HCT116 (cell line): ENCODE measurements at regions not wholly inside any gene's neighbourhood (a gene's known extent, or its start where the extent isn't known, plus 50 kb on each side); places are given as distances from the start of the nearest gene placed in this dataset.

Experiments
- CEBPB ChIP-seq: IDR thresholded peaks from 2 replicates; pipeline ENCODE4 v1.6.1; 2012; ENCODE audit warnings: low read depth
- EGR1 ChIP-seq: IDR thresholded peaks from 2 replicates; pipeline ENCODE4 v1.6.1; 2012; ENCODE audit warnings: low read depth
- EZH2 ChIP-seq: fragments of 200-600 bp; sonication (generic); IDR thresholded peaks from 2 replicates; pipeline ENCODE4 v1.6.1; 2017; ENCODE audit warnings: antibody characterized with exemption, mixed run types
- EZH2phosphoT487 ChIP-seq: fragments of 200-600 bp; IDR thresholded peaks from 2 replicates; pipeline ENCODE4 v1.6.1; 2018; ENCODE audit warnings: antibody characterized with exemption, borderline replicate concordance
- JUND ChIP-seq: IDR thresholded peaks from 2 replicates; pipeline ENCODE4 v1.6.1; 2012
- POLR2A ChIP-seq: IDR thresholded peaks from 2 replicates; pipeline ENCODE4 v1.7.0; 2011; ENCODE audit warnings: borderline replicate concordance; ENCODE audit not compliant: insufficient read depth, insufficient read length; ENCODE audit errors: extremely low read depth
- POLR2AphosphoS5 ChIP-seq: IDR thresholded peaks from 2 replicates; pipeline ENCODE4 v1.6.1; 2011; ENCODE audit warnings: mild to moderate bottlenecking, low read depth, low read length, moderate library complexity
- SIN3A ChIP-seq: IDR thresholded peaks from 2 replicates; pipeline ENCODE4 v1.6.1; 2012; ENCODE audit warnings: low read depth
- SP1 ChIP-seq: IDR thresholded peaks from 2 replicates; pipeline ENCODE4 v1.6.1; 2012; ENCODE audit warnings: low read depth
- TCF7L2 ChIP-seq: IDR thresholded peaks from 2 replicates; pipeline ENCODE4 v1.7.0; 2011; ENCODE audit warnings: borderline replicate concordance, inconsistent platforms; ENCODE audit not compliant: insufficient read depth, insufficient read length; ENCODE audit errors: extremely low read depth
- YY1 ChIP-seq: IDR thresholded peaks from 2 replicates; pipeline ENCODE4 v1.6.1; 2011; ENCODE audit warnings: low read length, low read depth, moderate library complexity, mild to moderate bottlenecking; ENCODE audit not compliant: insufficient replicate concordance; ENCODE audit errors: extremely low read depth
- TF ChIP-seq, protein P1 (sequence below), 3 experiments: fragments of 200-600 bp in 1 of 3; sonication (generic) in 1 of 3; IDR thresholded peaks in 2 of 3; conservative IDR thresholded peaks in 1 of 3; 2 replicates each; pipeline ENCODE4 v1.5.1; 2012 to 2017; ENCODE audit warnings: low read depth in 2 of 3, low read length in 2 of 3, antibody characterized with exemption in 1 of 3, borderline replicate concordance in 1 of 3, control low read depth in 1 of 3, mild to moderate bottlenecking in 1 of 3, mixed read lengths in 1 of 3, mixed run types in 1 of 3, moderate library complexity in 1 of 3; ENCODE audit not compliant: insufficient read depth in 1 of 3

DNA sequence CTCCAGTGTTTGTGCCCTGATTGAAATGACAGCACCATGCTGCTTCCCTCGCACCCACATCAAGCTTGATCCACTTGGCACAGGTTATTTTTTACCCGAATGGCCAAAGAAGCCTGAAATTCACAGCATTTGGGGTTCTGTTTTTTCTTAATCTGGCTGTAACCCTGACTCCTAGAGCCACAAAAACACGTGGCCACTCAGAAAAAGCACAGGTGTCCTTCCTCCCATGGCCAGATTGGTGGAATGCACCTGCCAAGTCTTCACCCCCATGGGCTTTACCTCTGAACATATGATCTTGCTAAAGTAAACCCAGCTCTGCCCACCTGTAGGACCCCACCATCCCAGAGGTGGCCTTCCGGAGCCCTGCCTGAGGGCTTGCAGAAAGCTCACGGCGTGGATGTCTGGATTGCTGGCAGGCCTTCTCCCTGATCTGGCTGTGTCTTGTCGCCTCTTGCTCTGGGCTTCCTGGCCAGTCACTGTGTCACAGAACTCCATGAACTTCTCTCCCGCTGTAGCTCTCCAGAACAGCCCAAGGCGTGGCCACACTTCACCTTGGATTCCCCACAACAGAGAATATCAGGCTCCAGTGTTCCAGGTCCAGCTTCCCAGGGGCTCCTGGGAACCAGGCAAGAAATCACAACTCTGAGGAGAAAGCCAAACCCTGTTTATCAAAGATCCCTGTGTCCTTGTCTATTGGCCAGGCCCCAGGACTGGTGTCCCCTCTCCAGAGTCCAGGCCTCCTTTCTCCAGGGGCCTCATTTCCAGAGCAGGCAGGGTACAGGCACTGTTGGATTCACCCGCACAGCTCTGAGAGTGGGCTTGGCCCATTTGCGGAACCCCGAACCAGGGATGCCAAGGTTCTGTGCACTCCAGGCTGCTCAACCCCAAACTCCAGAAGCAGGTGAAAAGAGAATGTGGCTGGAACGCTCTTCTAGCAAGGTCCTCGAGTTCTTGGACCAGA is 272.5 kb downstream of the SYK start:
- TF ChIP-seq POLR2AphosphoS5 (no peak), POLR2A (no peak), EGR1 (no peak), YY1 (no peak), TCF7L2 (no peak), SP1 (no peak), EZH2phosphoT487 (no peak), EZH2 (no peak), CEBPB (no peak), SIN3A (no peak), JUND (no peak)
- TF ChIP-seq, protein P1, sequence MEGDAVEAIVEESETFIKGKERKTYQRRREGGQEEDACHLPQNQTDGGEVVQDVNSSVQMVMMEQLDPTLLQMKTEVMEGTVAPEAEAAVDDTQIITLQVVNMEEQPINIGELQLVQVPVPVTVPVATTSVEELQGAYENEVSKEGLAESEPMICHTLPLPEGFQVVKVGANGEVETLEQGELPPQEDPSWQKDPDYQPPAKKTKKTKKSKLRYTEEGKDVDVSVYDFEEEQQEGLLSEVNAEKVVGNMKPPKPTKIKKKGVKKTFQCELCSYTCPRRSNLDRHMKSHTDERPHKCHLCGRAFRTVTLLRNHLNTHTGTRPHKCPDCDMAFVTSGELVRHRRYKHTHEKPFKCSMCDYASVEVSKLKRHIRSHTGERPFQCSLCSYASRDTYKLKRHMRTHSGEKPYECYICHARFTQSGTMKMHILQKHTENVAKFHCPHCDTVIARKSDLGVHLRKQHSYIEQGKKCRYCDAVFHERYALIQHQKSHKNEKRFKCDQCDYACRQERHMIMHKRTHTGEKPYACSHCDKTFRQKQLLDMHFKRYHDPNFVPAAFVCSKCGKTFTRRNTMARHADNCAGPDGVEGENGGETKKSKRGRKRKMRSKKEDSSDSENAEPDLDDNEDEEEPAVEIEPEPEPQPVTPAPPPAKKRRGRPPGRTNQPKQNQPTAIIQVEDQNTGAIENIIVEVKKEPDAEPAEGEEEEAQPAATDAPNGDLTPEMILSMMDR (IDR thresholded peaks at IDR 0.05 in 2 of 3, conservative IDR thresholded peaks at IDR 0.05 in 1 of 3; ENCODE audit: borderline replicate concordance in 1 of 3, insufficient read depth in 1 of 3, low read depth in 2 of 3, low read length in 2 of 3) = no peak
